GM18520 (cell line): ENCODE measurements at regions not wholly inside any gene's neighbourhood (a gene's known extent, or its start where the extent isn't known, plus 50 kb on each side); places are given as distances from the start of the nearest gene placed in this dataset.
"Not testable (repeated sequence)": the region's sequence is repeated elsewhere in the genome, so short reads cannot be mapped to it uniquely, and the experiment has no call there.

Experiments used
- ATAC-seq: cut with Tn5 transposase; IDR thresholded peaks from one replicate; pipeline ENCODE4 v1.9.1; 2021; ENCODE audit not compliant: unreplicated experiment

DNA sequence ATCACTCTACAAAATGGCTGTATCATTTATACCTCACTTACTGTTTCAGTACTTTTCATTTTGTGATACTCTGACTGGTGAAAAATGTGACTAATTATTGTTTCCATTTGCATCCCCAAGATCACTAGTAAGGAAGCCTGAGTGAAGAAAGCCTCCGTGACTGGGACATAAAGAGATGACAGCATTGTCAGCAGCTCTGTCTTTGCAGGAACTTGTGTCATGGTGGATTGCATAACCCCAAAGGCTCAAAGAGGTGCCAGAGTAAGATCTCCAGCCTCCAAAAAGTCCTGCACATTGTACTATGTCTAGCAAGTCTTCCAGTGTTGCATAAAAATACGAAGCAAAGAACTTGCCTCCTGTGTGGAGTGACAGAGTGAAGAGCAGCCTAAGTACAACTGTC lies 187.5 kb upstream of the CRIM1 start:
- ATAC-seq: no peak

DNA sequence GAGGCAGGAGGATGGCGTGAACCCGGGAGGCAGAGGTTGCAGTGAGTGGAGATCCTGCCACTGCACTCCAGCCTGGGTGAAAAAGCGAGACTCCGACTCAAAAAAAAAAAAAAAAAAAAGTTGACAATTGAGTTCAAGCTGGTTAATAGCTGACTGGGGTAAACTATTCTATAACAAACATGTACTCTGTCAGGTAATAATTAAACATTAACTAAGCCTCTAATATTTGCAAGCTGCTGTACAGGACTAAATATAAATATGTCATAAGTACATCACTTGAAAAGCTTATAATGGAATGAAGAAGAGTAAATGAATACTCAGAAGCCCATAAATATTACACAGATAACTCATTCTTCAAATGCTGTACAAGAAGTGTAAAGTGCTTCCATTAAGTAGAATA lies 190.4 kb upstream of the CRIM1 start:
- no peak for ATAC-seq

DNA sequence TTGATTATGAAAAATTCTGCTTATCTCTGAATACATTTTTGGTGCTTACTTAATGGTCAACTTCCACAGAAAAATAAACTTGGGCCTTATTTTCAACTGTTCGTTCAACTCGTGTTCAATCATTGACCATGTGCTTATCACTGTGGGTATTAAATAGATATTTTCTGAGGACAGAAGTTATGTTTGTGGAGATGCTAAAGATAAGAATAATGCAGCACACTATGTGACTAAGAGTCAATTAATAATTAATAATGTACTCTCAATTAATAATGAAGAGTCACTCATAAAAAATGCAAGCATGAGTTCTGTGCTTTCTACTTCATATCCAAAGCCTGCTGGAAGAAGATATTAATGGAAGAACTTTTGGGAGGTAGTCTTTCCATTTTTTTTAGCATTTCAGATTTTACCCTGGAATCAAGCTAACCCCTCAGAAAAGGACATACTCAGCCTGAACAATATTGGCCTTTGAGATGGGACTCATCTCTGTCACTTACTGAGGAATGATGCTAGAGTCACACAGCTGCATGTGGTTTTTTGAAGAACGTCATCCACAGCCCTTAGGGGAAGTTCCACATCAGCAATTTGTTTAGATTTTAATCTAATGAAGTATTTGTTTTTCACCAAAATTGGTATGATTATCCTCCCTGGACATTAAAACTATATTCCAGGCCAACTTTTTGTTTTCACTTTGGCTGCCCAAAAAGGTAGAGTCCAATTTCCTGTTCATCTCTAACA lies 191.9 kb upstream of the CRIM1 start:
- ATAC-seq: no peak

DNA sequence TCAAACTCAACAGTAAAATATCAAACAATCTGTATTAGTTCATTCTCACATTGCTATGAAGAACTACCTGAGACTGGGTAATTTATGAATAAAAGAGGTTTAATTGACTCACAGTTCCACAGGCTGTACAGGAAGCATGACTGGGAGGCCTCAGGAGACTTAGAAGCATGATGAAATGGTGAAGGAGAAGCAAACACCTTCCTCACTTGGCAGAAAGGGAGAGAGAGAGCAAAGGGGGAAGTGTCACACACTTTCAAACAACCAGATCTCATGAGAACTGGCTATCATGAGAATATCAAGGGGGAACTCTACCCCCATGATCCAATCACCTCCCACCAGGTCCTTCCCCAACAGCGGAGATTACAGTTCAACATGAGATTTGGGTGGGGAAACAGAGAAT lies 198.5 kb upstream of the CRIM1 start:
- ATAC-seq: not testable (repeated sequence)

DNA sequence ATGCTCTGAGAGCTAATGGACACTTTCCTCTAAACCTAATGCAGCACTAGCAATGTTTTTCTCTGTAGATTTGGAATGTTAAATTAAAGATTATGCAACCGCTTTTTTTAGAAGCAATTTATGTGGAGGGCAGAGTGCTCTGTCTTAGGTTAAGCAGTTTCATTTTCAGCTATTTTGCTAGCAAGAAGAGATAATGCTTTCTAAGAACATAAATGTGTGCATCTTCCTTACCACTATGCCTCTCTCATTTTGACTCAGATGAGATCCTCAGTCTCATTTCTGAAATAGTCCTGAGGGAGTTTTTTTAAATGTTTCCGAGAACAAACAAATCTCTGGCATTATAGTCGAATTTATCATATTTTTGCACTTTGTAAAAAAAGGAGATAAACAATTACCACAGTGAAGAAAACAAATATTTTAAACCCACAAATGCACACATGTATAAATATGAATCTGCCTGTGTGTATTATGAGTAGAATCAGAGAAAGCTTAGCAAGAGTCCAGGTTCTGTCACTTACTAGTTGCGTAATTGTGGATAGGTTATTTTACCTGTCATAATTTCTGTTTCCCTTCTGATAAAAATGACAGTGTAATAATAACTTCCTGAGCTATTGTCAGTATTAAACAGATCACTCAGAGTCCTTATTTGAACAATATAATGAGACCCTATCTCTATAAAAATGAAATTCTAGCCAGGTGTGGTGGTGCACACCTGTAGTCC lies 207.7 kb upstream of the CRIM1 start:
- ATAC-seq: peak; percentile 93

DNA sequence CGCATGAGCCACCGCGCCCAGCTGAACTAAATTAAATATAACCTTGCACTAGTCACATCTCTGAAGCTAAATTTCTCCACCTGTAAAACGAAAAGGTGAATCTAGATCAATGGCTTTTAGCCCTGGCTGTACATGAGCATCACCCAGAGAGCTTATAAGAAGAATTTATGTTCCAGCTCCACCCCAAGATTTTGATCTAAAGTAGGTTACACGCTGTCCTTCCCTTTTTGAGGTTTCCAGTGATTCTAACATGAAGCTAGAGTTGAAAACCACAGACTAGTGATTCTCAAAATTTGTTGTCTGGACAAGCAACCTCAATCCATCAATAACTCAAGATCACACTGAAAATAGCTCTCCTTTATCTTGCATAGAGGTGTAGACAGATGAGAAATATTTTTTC lies 208.8 kb upstream of the CRIM1 start:
- ATAC-seq: no peak

DNA sequence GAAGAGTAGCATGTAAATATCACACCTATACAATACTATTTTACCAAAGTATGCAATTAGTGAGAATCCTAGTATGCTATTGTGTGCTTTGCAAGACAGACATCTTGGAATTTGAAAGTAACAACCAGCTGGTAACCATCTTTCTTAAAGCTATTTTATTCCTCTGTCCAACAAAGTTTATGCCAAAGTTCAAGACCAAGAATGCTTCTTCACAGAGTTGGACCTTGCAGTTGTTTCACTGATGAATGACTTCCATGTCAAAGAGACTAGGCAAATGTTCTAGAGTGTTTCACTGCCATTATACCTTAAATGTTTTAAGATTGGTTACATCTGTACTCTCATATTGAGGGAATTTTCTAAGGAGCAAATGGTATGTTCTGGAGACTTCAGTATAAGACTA lies 215.2 kb upstream of the CRIM1 start:
- no peak for ATAC-seq

DNA sequence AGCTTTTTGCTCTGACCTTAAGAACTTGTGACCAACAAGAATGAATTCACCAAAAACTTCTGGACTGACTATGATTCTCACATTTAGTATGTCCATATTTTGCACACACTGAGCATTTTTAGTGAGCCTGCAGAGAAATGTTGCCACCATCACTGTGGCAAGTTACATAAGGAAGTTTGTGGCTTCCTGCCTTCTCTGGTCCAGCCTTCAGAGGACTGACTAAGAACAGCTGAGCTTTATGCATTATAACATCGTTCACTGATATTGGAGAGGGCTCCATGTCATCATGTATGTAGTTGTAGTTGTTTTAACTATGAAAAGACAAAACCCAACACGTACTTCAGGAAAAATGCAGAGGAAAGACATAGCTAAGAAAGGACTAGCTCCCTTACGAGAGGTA lies 218.0 kb upstream of the CRIM1 start:
- no peak for ATAC-seq

DNA sequence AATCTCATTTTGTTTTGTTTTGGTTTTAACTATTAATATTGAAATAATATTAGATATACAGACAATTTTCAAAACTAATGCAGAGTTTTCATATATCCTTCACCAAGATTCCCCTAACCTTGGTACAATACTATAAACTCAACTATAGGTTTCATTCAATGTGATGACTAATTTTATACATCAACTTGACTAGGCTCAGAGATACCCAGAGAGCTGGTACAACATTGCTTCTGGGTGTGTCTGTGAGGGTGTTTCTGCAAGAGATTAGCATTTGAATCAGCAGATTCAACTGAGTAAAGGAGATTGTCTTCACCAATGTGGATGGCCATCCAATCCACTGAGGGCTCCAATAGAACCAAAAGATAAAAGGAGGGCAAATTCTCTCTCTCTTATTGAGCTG lies 221.3 kb upstream of the CRIM1 start:
- no peak for ATAC-seq

DNA sequence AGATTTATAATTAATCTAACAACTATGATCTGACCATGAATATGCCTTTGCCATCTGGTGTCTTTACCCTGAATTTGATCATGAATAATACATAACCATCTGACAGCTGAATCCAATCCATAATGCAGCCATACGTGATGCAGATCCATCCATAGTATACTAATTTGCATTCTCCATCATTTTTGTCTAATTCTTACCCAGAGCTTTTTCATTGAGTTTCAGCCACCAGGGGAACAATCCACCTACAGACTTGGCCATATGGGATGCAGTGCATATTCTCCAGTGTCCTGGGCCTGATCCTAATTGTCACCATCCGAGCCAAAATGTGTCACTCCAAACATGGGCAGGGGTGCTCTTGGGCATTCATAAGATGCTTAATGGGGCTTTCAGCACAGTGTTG lies 227.2 kb upstream of the CRIM1 start:
- ATAC-seq: no peak

DNA sequence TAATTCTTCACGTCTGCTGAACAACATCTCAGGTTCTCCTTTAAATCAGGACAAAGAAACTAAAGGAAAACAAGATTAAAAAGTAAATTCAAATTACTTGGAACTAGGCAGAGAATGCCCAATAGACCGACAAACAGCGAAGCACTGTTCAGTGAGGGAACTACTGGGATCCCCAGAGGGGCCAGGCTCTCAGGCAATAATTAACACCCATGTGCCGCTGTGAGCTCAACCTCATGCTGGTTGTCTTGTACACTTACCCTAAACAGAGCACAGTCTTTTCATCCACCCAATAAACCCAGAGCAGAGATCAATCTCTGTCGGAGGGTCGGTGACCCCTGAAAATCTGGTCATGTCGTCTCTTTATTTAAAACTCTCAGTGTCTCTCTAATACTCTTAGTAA lies 229.9 kb upstream of the CRIM1 start:
- no peak for ATAC-seq

DNA sequence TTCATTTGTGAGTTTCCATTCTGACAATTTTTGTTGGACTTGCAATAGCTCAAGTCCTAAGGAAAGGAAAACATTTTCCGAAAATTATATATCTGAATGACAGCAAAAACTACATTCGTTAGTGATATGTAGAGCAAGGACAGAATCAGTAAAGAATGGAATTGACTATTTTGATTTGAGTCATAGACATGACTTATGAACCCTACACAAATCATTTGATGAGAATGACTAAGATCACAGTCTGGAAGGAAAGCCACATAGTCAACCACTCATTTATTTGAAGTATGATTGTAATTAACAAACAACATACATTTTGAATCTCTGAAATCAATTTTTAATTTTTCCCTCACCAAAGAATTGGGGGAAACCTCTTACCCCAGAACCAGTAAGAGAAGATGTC lies 231.6 kb upstream of the CRIM1 start:
- ATAC-seq: no peak

DNA sequence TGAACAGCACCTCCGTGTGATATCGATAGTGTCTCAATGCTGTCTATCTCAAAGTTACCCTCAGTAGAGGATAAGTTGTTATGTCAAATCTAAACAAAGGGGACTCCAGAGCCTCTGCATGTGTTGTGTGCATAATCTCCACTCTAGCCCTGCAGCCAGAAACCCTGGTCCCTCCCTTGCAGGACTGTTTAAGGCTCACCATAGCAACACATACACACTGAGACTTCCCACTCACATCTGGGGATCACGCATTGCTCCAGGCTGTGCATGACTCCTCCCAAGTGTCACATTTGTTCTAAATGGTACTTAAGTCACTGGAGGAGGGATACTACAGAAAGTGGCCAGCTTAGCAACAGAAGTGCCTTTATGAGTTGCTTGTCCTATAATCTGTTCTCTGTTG lies 258.6 kb upstream of the CRIM1 start:
- ATAC-seq: no peak

DNA sequence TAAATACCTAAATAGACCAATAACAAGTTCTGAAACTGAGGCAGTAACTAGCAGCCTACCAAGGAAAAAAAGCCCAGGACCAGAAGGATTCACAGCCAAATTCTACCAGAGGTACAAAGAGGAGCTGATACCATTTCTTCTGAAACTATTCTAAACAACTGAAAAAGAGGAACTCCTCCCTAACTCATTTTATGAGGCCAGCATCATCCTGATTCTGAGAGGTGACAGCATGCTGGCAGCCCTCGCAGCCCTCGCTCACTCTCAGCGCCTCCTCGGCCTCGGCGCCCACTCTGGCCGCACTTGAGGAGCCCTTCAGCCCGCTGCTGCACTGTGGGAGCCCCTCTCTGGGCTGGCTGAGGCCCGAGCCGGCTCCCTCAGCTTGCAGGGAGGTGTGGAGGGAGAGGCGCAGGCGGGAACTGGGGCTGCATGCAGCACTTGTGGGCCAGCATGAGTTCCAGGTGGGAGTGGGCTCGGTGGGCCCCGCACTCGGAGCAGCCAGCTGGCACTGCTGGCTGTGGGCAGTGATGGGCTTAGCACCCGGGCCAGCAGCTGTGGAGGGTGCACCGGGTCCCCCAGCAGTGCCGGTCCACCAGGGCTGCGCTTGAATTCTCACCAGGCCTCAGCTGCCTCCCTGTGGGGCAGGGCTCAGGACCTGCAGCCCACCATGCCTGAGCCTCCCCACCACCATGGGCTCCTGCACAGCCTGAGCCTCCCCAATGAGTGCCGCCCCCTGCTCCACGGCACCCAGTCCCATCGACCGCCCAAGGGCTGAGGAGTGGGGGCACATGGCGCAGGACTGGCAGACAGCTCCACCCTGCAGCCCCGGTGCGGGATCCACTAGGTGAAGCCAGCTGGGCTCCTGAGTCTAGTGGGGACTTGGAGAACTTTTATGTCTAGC lies 263.5 kb upstream of the CRIM1 start:
- ATAC-seq: not testable (repeated sequence)

DNA sequence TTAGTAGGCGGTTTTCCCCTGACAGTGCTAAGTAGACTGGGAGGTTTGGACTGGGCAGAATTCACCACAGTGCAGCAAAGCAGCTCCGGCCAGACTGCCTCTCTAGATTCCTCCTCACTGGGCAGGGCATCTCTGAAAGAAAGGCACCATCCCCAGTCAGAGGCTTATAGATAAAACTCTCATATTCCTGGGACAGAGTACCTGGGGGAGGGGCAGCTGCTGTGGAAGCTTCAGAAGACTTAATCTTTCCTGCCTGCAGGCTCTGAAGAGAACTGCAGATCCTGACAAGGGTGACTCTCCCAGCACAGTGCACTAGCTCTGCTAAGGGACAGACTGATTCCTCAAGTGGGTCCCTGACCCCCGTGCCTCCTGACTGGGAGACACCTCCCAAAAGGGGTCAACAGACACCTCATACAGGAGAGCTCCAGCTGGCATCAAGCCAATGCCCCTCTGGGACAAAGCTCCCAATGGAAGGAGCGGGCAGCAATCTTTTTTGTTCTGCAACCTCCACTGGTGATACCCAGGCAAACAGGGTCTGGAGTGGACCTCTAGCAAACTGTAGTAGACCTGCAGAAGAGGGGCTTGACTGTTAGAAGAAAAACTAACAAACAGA lies 266.8 kb upstream of the CRIM1 start:
- ATAC-seq: no peak

DNA sequence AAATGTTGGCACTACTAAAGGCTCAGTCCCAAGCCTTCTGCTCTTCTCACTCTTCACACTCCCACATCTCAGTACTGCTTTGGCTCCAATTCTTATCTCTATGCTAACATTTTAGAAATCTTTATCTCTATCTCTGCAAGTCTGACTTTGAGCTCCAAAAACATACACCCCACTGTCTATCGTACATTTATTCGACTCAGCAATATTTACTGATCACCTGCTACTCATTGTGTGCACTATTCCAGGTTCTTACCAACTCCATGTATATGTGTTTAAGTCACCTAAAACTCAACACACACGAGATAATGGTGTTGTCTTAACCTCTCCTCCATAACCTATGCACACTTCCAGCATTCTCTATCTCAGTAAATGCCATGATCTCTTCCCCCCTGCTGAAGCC lies 268.2 kb upstream of the CRIM1 start:
- ATAC-seq: no peak

DNA sequence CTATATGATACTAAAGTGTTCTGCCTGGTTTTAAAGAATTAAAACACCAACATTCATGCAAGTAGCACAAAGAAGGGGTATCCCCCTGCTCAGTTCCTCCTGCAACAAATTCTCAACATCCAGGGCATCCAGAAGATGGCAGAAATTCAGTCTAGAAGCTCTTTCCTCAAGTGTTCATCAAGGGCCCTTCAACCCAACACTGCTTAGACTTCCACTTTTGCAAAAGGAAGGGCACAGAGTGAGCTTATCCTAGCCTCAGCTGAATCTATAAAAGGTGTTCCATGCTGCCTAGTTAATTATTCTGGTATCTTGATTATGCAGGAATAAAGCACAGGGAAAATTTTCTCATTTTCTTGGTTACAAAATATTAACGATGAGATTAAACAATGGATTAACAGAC lies 275.8 kb upstream of the CRIM1 start:
- ATAC-seq: no peak

DNA sequence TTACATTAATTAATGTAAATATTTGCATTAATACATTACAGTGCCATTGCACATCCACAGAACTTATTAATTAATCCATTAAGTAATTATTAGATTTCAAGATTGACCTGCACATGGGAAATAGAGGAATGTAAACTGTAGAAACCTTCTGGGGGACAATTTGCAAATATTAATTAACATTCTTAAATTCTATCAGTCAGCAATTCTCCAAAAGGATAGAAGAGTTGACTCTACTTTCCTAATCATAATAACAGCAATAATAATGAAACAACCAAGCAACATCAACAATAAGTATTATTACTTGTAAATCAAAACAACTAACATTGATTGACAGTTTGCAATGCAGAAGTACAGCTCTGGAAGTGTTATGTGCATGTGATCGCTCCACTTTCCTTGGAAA lies 281.6 kb upstream of the CRIM1 start:
- ATAC-seq: no peak

DNA sequence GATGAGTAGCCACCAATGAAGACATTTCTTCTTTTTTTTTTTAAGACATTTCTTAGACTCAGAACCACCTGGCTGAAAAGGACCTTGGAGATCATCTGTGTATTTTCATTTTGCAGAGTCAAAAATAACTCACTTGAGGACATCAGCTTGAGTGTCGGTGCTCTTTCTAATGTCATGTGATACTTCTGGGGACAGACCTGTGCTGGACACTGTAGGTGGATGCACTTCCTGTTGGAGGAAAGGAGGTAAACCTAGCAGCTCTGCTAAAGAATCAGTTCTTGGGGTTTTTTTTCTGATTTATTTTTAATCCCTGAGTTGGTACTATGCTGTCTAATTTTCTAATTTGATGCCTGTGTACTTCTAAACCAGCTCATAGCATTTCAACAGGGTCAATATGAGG lies 283.9 kb upstream of the CRIM1 start:
- no peak for ATAC-seq

DNA sequence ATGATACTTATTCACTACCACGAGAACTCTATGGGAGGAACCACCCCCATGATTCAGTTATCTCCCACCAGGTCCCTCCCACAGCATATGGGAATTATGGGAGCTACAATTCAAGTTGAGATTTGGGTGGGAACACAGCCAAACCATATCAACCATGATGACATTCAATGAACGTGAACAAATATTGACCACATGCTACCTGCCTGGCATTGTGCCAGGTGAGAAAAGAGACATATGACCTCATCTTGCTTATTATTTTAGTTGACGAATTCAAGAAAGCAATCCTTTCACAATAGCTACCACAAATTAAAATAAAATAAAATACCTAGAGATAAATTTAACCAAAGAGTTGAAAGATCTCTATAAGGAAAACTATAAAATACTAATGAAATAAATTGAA lies 286.5 kb upstream of the CRIM1 start:
- no peak for ATAC-seq

DNA sequence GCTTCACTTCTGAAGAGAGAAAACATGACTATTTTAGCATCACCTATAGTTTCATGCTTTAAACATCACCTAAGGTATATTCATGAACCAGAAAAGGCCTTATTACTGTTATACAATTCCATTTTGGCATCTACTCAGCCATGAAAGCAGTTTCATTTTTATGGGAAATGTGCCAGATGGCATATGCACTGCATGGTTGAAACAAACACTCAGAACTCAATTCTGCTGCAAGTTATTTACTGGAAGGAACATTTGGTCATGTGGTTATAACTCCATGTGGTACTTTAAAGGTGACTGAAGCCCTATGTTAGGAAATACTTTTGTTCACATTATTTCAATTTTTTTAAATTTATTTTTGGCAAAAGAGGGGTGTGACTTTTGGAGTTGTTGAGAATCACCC lies 287.5 kb upstream of the CRIM1 start:
- ATAC-seq: no peak
